Activated CD4-positive, alpha-beta memory T cell treated with anti-CD3 and anti-CD28 coated beads for 36 hours (primary cell): ENCODE measurements at regions not wholly inside any gene's neighbourhood (a gene's known extent, or its start where the extent isn't known, plus 50 kb on each side); places are given as distances from the start of the nearest gene placed in this dataset.

Experiments used
- CTCF ChIA-PET: fragments of 350-600 bp; sonication (Branson Sonifier 250); formaldehyde crosslinking; loops from one replicate; lab custom pipeline; 2021; ENCODE audit warnings: antibody characterized with exemption, inconsistent platforms; lab: Charles Lee
- POLR2A ChIA-PET: fragments of 350-600 bp; sonication (Branson Sonifier 250); formaldehyde crosslinking; loops from one replicate; lab custom pipeline; 2021; ENCODE audit warnings: antibody characterized with exemption; lab: Charles Lee
- DNase-seq: peaks from one replicate; pipeline ENCODE4 v3.0.0-alpha.2; 2020
- H3K27ac Mint-ChIP-seq: one replicate; pipeline ENCODE4 v1.8.0; 2021; ENCODE audit warnings: mixed read lengths
- H3K27me3 Mint-ChIP-seq: one replicate; pipeline ENCODE4 v1.8.0; 2021; ENCODE audit warnings: mixed read lengths
- H3K36me3 Mint-ChIP-seq: one replicate; pipeline ENCODE4 v1.8.0; 2021; ENCODE audit warnings: mixed read lengths
- H3K4me1 Mint-ChIP-seq: one replicate; pipeline ENCODE4 v1.8.0; 2021; ENCODE audit warnings: low read depth, mixed read lengths
- H3K4me3 Mint-ChIP-seq: one replicate; pipeline ENCODE4 v1.8.0; 2021; ENCODE audit warnings: mild to moderate bottlenecking, mixed read lengths
- H3K9me3 Mint-ChIP-seq: one replicate; pipeline ENCODE4 v1.8.0; 2021; ENCODE audit warnings: mixed read lengths
- intact Hi-C: fragments of 100-400 bp; cut with micrococcal nuclease; formaldehyde crosslinking; loops from one replicate; pipeline ENCODE4 v1.15.1; 2023

DNA sequence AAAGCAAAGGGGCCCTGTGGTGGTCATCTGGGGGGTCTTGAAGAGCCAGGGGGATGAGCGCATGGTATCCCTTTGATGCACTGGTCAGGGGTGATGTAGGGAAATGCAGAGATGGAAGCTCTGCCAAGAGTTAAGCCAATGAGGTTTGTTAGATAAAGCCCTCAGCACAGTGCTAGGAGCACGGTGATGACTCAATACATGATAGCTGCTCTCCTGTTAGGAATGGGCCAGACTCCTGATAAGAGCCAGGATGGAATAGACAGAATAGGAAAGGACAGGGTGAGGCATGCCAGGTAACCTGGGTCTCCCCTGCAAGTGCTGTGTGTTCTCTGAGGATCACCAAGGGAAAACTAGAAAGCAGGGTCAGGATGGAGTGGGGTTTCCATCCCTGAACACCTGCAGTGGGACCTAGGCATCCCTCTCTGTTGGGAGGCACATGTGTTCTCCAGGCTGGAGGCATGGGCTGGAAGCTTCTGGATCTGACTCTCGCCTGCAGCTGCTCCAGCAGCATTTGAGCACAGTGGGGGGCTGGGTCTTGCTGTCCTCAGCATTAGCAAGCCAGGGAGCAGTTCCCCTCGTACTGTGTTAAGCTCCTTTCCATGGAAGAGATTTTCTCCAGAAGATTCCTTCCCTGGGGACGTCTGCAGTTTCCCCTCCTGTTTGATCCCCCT lies 71.8 kb upstream of the TIAM2 start:
- no peak overlapping the region for H3K4me3 Mint-ChIP-seq
- H3K27me3 Mint-ChIP-seq, result no peaks in the 10 kb centered on the region
- no peaks in the 10 kb centered on the region for H3K9me3 Mint-ChIP-seq
- no peak for DNase-seq
- H3K36me3 Mint-ChIP-seq, result no peaks in the 10 kb centered on the region
- intact Hi-C loops, result no loop called here
- no peak overlapping the region for H3K27ac Mint-ChIP-seq
- ChIA-PET CTCF (interaction anchor here (1.3 to 2.6 kb wide), 3 partner anchors 144 to 254 kb away, joined by 4 to 10 read pairs (median 4); no protein-coding TSS in a partner anchor), POLR2A (no interaction called here)
- H3K4me1 Mint-ChIP-seq, result peaks cover 8% of the 10 kb centered on the region

DNA sequence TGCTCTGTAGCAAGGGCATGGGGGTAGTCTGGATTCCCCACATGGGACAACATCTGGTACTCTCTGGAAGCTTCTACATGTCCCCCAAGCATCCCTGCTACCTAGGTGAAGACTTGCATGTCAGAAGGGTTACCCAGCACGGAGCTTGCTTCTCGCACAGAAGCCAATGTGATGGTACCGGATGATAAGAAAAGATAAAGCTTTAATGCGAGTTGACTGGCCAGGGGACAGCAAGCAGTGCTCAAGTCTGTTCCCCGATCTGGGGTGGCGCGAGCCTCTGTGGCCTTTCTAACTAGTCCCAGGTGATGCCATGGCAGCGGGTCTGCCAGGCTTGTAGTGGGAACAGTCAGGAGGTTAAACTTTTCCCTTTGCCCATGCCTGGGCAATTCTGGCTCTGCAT lies 70.0 kb upstream of the TIAM2 start:
- Mint-ChIP-seq H3K9me3 (no peaks in the 10 kb centered on the region), H3K27ac (no peak overlapping the region), H3K4me3 (no peak overlapping the region), H3K4me1 (peaks cover 10% of the 10 kb centered on the region), H3K36me3 (no peaks in the 10 kb centered on the region), H3K27me3 (no peaks in the 10 kb centered on the region)
- POLR2A ChIA-PET, result interaction anchor here (1.1 kb wide), 1 partner anchor 17 kb away, joined by 3 read pairs; no protein-coding TSS in a partner anchor
- CTCF ChIA-PET, result interaction anchor here (0.6 to 2.6 kb wide), 5 partner anchors 15 to 344 kb away, joined by 3 to 10 read pairs (median 3); no protein-coding TSS in a partner anchor
- no peak for DNase-seq
- intact Hi-C loops, result no loop called here

DNA sequence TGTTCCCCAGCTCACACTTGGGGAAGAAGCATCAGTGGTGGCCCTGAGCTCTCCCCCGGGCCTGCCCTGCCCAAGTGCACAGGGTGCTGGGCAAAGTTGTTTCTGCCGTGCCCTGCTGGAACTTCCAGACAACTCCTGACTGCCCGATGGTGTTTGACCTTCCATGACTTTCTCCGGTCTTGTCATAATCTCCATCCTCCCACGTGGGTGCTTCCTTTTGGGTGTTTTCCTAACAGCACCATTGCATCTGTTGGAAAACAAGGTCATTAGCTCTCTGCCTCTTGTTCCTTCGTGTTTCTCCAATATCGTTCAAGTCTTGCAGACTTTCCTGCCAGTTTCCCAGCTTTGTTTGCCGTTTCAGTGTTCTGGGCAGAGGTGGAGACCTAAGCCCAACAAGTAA lies 68.7 kb upstream of the TIAM2 start:
- no peak for DNase-seq
- intact Hi-C loops, result no loop called here
- Mint-ChIP-seq H3K36me3 (no peaks in the 10 kb centered on the region), H3K4me1 (peaks cover 8% of the 10 kb centered on the region), H3K27me3 (no peaks in the 10 kb centered on the region), H3K9me3 (no peaks in the 10 kb centered on the region), H3K4me3 (no peak overlapping the region), H3K27ac (no peak overlapping the region)
- ChIA-PET POLR2A (no interaction called here), CTCF (interaction anchor here (0.5 to 4.8 kb wide), 6 partner anchors 17 to 342 kb away, joined by 3 to 102 read pairs (median 8); no protein-coding TSS in a partner anchor)

DNA sequence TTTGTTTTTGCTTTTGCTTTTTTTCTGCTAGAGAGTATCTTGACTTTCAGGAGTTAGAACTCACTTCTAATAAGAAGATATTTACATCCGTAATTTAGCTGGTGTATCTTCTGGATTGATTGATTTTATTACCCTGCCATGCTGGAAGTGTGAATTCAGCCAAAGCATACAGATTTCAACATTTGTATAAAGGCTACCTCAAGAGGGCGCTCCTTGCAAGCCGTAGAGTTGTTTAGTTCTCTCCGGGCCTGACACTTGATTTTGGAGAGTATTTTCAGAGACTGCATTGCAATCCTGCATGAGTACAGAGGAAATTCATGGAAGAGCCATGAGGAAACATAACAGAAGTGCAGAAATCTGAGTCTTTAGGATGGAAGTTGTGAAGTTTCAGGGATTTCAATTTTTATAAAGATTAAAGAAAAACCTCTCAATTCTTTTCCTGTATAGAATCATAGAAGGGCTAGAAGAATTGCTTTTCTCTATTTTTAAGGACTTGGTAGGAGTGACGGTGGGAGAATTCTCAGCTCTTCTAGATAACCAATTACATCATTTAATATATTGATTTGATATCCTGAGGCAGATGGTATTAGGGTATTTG lies 66.7 kb upstream of the TIAM2 start:
- Mint-ChIP-seq H3K27me3 (no peaks in the 10 kb centered on the region), H3K4me1 (peaks cover 9% of the 10 kb centered on the region), H3K9me3 (no peaks in the 10 kb centered on the region), H3K4me3 (no peak overlapping the region), H3K27ac (no peak overlapping the region), H3K36me3 (no peaks in the 10 kb centered on the region)
- peak; percentile 77 for DNase-seq
- POLR2A ChIA-PET, result no interaction called here
- intact Hi-C loops, result loop anchor here (1.0 to 2.0 kb wide), 5 partner anchors 60 to 386 kb away; partner anchors contain the start of gene TFB1M
- CTCF ChIA-PET, result interaction anchor here (0.6 to 4.8 kb wide), 50 partner anchors 10 to 442 kb away, joined by 3 to 102 read pairs (median 4); no protein-coding TSS in a partner anchor

DNA sequence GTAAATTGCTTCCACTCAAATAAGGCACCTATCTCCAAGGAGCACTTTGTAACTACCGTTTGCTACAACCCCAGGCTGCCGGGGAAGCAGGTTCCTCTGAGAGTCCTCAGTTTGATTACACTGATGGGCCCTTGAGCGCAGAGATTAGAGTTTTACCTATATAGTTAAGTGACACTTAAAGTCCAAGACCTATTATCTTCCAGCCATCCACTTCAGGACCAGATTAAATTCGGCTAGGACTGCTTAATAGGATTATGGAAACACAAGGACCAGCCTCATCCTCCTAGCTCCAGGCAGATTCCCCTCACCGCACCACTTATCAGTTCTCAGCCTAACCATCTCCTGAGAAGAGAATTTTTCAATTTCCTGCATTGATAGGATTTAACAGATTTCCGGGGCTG lies 64.7 kb upstream of the TIAM2 start:
- intact Hi-C loops, result no loop called here

DNA sequence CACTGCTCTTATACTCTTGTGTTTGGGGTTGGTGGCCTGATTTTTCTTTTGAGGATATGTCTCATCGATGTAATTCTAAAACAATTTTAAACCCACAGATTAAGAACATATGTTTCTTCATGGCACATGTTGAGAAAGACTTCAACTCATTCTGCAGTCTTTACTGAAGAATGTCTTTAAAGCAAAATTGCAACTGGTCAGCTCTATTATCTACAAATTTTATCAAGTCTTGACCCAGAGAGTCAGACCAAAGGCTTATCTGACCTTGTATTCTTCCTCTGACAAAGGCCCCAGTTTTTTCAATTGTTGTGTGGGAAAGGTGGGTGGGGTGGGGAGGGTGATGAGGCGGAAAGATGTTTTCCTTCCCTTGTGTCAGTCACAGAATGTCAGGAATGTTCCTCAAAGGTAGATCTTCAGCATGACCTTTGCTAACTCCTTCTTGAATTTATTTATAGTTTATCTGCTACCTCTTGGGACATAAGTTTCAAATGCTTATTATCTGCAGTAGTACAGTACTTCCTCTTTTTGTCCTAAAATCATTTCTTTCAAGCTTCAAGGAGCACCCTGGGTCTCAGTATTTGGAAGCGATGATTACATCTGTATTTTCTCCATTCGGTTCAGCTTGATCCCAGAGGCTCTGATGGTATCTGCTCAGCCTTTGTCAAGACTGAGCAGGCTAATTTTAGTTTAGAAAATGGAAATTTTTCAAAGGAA lies 63.2 kb upstream of the TIAM2 start:
- no peak for DNase-seq
- H3K27ac Mint-ChIP-seq, result no peak overlapping the region
- H3K4me1 Mint-ChIP-seq, result peaks cover 6% of the 10 kb centered on the region
- no peaks in the 10 kb centered on the region for H3K36me3 Mint-ChIP-seq
- H3K27me3 Mint-ChIP-seq, result no peaks in the 10 kb centered on the region
- no peaks in the 10 kb centered on the region for H3K9me3 Mint-ChIP-seq
- POLR2A ChIA-PET, result no interaction called here
- no peak overlapping the region for H3K4me3 Mint-ChIP-seq
- CTCF ChIA-PET, result interaction anchor here (1.3 kb wide), 1 partner anchor 64 kb away, joined by 3 read pairs; no protein-coding TSS in a partner anchor
- intact Hi-C loops, result no loop called here

More for the DNA sequence above, 64.7 kb upstream of the TIAM2 start:
- POLR2A ChIA-PET, result no interaction called here
- no peak overlapping the region for H3K27ac Mint-ChIP-seq
- H3K9me3 Mint-ChIP-seq, result no peaks in the 10 kb centered on the region
- H3K4me3 Mint-ChIP-seq, result no peak overlapping the region
- CTCF ChIA-PET, result interaction anchor here (0.6 to 4.8 kb wide), 5 partner anchors 150 to 297 kb away, joined by 3 to 102 read pairs (median 32); no protein-coding TSS in a partner anchor
- no peak for DNase-seq
- no peaks in the 10 kb centered on the region for H3K36me3 Mint-ChIP-seq
- H3K4me1 Mint-ChIP-seq, result peaks cover 6% of the 10 kb centered on the region
- H3K27me3 Mint-ChIP-seq, result no peaks in the 10 kb centered on the region

DNA sequence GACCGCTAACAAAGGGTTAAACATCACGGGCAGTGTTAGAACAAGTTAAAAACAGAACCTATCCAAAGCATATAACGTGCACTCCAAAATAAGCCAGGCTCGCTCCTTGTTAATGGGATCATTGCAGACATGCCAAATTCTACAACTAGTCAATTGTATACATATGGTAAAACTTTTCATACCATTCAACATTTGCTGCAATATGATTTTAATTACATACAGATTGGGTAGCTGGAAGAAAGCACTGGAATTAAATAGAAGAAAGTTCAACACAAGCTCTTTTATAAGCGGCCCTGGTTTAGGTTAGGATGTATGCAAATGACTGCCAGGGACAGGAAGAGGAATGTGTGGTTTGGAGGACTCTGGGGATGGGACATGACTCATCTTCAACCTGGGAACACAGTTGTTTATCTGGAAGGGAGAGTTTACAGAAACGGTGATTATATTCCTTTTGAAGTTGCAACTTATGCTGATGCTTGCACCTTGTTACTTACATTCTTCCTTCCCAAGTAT lies 62.5 kb upstream of the TIAM2 start:
- ChIA-PET POLR2A (no interaction called here), CTCF (interaction anchor here (1.3 kb wide), 1 partner anchor 64 kb away, joined by 3 read pairs; no protein-coding TSS in a partner anchor)
- Mint-ChIP-seq H3K4me1 (peaks cover 6% of the 10 kb centered on the region), H3K4me3 (no peak overlapping the region), H3K9me3 (no peaks in the 10 kb centered on the region), H3K36me3 (no peaks in the 10 kb centered on the region), H3K27ac (no peak overlapping the region), H3K27me3 (no peaks in the 10 kb centered on the region)
- DNase-seq, result no peak
- intact Hi-C loops, result no loop called here

DNA sequence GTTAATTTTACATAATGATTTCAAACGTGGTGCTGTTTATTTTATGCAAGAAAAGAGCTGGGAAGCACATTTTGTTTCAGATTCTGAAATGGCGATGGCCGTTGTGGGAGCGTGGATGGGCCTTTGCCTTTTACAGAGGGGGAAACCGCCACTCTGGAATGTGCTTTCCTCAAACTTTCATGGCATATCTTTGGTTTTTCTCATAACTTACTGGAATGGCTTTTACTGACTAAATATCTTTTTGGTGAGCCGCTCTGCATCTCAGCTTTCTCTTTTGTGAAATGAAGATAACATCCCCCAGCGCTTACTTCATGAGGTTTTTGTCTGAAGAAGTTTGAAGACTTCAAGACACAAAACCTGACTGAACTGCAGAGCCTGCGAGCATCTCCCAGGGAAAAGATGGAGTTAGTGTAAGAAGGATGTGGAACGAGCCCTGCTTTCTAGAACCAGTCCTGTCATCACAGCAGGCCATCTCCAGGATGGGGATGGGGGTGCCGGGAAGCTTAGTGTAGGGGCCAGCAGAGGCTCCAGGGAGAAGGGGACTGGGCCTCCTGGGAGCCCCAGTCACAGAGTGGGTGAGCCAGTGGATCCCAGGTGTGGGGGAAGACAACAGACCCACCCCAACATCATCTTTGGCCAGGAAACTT lies 61.8 kb upstream of the TIAM2 start:
- DNase-seq, result no peak
- no peak overlapping the region for H3K27ac Mint-ChIP-seq
- intact Hi-C loops, result no loop called here
- H3K9me3 Mint-ChIP-seq, result no peaks in the 10 kb centered on the region
- CTCF ChIA-PET, result no interaction called here
- POLR2A ChIA-PET, result no interaction called here
- no peaks in the 10 kb centered on the region for H3K27me3 Mint-ChIP-seq
- no peak overlapping the region for H3K4me3 Mint-ChIP-seq
- H3K4me1 Mint-ChIP-seq, result peaks cover 6% of the 10 kb centered on the region
- no peaks in the 10 kb centered on the region for H3K36me3 Mint-ChIP-seq

DNA sequence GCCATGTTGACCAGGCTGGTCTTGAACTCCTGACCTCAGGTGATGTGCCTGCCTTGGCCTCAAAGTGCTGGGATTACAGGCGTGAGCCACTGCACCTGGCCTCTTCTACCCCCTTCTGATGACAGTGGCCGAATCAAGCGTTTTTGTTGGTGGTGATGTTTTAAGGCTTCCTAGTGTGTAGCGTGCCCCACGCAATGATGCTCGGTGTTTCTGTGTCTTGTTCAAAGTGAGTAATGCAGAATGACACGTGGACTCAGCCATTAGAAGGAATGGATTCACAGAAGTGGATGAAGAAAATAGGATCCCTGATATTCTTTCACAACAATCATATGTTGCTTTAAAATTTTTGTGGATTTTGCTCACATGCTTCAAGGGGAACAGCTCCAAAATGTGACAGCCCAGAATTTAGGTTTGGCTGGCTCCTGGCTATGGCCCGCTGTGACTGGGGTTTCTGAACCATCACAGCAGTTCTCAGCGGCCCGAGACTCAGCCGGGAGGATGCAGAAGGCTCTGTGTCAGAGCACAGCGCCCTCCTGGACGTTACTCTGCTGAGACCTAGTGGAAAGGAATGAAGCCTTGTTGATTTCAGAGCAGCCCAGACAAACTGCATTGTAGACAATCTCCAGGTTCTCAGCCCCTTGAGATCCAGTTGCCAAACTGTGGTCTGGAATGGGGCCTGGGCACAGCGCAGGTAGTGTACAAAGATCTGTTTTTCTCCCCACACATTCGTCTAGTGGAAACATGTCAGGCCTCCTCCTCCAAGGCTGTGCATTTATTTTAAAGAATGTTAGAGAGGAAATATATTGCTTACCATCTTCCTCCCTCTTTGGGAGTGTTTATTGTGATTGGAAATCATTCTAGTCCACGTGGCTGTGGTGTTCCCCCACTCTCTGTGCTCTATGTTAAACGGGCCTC lies 57.6 kb upstream of the TIAM2 start:
- Mint-ChIP-seq H3K36me3 (no peaks in the 10 kb centered on the region), H3K4me3 (no peak overlapping the region), H3K9me3 (no peaks in the 10 kb centered on the region), H3K27ac (no peak overlapping the region), H3K4me1 (peaks cover 3% of the 10 kb centered on the region), H3K27me3 (no peaks in the 10 kb centered on the region)
- CTCF ChIA-PET, result interaction anchor here (0.9 to 1.2 kb wide), 3 partner anchors 10 to 240 kb away, joined by 3 read pairs; no protein-coding TSS in a partner anchor
- intact Hi-C loops, result no loop called here
- no peak for DNase-seq
- POLR2A ChIA-PET, result no interaction called here

DNA sequence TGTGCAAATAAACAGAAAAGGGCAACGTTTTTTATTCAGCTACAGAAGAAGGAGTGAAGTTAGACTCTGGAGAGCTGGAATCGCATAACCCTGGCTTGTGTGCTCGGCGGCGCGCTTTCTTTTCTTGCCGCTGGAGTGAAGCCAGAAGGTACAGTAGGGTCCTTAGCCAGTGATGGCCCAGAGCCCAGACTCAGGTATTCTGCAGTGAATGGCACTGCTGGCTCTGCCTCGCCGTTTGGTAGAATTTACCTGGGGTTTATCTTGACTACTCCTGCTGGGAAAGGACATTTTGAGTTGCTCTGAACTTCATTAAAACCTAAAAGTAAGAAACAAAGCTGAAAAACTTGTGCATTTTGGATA lies 56.9 kb upstream of the TIAM2 start:
- Mint-ChIP-seq H3K27ac (no peak overlapping the region), H3K4me1 (no peaks in the 10 kb centered on the region), H3K4me3 (no peak overlapping the region), H3K9me3 (no peaks in the 10 kb centered on the region), H3K36me3 (no peaks in the 10 kb centered on the region), H3K27me3 (no peaks in the 10 kb centered on the region)
- intact Hi-C loops, result no loop called here
- POLR2A ChIA-PET, result no interaction called here
- DNase-seq, result no peak
- CTCF ChIA-PET, result interaction anchor here (1.0 to 1.2 kb wide), 2 partner anchors 10 to 239 kb away, joined by 3 read pairs; no protein-coding TSS in a partner anchor
